ENCODE measurements at regions not wholly inside any gene's neighbourhood (a gene's known extent, or its start where the extent isn't known, plus 50 kb on each side); places are given as distances from the start of the nearest gene placed in this dataset.

DNA sequence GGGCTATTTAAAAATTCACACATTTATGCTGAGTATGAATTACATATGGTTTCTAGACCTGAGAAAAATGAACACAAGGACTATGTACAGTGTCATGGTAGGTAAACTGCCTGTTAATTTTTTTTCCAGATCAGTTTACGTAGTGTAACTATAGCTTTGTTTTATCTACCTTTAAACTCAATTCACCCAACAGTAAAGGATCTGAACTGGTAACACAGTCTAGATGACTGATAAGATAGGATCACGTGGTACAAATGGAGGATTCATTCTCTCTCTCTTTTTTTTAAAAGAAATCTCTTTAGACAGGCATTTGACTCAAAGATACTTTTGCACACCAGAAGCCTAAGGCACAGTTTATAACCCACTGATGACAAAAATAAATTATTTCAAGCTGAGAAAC lies 130.8 kb upstream of the ATP2B1 start:
- 52 to 63% methylated on average over 2 of the region's 2 CpGs for WGBS, 2 donors (ENCODE audit: low coverage in 1 of 2)
- in situ Hi-C loops (cut with MboI; ENCODE audit: low pct_ligation_motif_present in 1 of 4, low pct_unique_long_range_greater_than_20kb in 1 of 4, low sequenced_read_pairs in 3 of 4), result no loop called here

DNA sequence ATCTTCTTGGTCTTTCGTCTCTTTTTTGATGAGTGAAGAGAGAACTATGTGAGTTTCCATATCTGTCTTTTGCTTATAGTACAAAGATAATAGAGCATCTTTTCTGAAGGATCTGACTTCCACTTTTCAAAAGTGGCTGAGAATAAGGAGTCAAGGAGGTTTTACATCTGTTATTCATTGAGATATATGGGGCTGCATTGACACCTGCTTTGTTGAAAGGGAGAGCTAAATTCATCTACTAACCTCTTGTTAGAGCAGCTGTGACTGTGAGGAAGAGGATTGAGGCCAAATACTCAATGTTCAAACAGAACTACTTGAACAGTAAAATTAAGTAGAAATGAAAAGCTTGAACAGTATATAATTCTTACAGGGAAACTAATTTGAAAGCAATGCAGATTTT lies 130.2 kb upstream of the ATP2B1 start:
- WGBS, 2 donors (ENCODE audit: low coverage in 1 of 2), result 71 to 84% methylated on average over 1 of the region's 1 CpG
- TF ChIP-seq POLR2A (IDR thresholded peaks at IDR 0.05), result no peak
- TF ChIP-seq EP300 (IDR thresholded peaks at IDR 0.05; ENCODE audit: low read depth), result no peak
- TF ChIP-seq POLR2AphosphoS5 (IDR thresholded peaks at IDR 0.05), result no peak
- TF ChIP-seq, protein P1, sequence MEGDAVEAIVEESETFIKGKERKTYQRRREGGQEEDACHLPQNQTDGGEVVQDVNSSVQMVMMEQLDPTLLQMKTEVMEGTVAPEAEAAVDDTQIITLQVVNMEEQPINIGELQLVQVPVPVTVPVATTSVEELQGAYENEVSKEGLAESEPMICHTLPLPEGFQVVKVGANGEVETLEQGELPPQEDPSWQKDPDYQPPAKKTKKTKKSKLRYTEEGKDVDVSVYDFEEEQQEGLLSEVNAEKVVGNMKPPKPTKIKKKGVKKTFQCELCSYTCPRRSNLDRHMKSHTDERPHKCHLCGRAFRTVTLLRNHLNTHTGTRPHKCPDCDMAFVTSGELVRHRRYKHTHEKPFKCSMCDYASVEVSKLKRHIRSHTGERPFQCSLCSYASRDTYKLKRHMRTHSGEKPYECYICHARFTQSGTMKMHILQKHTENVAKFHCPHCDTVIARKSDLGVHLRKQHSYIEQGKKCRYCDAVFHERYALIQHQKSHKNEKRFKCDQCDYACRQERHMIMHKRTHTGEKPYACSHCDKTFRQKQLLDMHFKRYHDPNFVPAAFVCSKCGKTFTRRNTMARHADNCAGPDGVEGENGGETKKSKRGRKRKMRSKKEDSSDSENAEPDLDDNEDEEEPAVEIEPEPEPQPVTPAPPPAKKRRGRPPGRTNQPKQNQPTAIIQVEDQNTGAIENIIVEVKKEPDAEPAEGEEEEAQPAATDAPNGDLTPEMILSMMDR (IDR thresholded peaks at IDR 0.05), result no peak
- DNase-seq, result no peak
- H3K9me3 ChIP-seq, result no peaks in the 10 kb centered on the region
- H3K36me3 ChIP-seq, result no peaks in the 10 kb centered on the region
- no peaks in the 10 kb centered on the region for H3K27me3 ChIP-seq
- no peak overlapping the region for H3K27ac ChIP-seq
- in situ Hi-C loops (cut with MboI; ENCODE audit: low pct_ligation_motif_present in 1 of 4, low pct_unique_long_range_greater_than_20kb in 1 of 4, low sequenced_read_pairs in 3 of 4), result no loop called here
- no peaks in the 10 kb centered on the region for H3K4me1 ChIP-seq
- intact Hi-C loops (cut with DNase I; ENCODE audit: low total_unique reads), result no loop called here
- H3K4me3 ChIP-seq, result no peak overlapping the region

More for the DNA sequence above, 130.8 kb upstream of the ATP2B1 start:
- Histone ChIP-seq H3K9me3 (no peaks in the 10 kb centered on the region), H3K27me3 (no peaks in the 10 kb centered on the region), H3K4me1 (no peaks in the 10 kb centered on the region), H3K27ac (no peak overlapping the region), H3K4me3 (no peak overlapping the region), H3K36me3 (no peaks in the 10 kb centered on the region)
- TF ChIP-seq POLR2AphosphoS5 (IDR thresholded peaks at IDR 0.05), result no peak
- no peak for TF ChIP-seq EP300 (IDR thresholded peaks at IDR 0.05; ENCODE audit: low read depth)
- TF ChIP-seq, protein P1 (IDR thresholded peaks at IDR 0.05), result no peak
- intact Hi-C loops (cut with DNase I; ENCODE audit: low total_unique reads), result no loop called here
- DNase-seq, result no peak

DNA sequence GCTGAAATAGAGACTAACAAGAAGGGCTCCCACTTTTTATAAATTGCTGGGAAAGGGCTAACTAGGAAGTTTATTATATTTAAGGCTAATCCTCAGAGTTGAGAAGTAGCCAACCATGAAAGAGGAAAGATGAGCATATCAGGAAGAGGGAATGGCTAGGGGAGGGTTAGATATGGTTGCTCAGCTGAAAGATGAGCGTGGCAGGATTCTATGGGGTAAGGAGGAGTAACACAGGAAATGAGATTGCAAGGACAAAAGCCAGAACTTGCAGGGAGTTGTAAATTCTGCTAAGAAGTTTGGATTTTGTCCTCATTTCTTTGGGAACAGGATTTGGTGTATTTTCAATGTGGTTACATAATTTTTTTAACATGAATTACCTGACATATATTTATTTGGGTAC lies 127.4 kb upstream of the ATP2B1 start:
- Histone ChIP-seq H3K27ac (no peak overlapping the region), H3K36me3 (no peaks in the 10 kb centered on the region), H3K9me3 (no peaks in the 10 kb centered on the region), H3K4me3 (no peak overlapping the region), H3K4me1 (no peaks in the 10 kb centered on the region), H3K27me3 (no peaks in the 10 kb centered on the region)
- intact Hi-C loops (cut with DNase I; ENCODE audit: low total_unique reads), result no loop called here
- TF ChIP-seq POLR2AphosphoS5 (IDR thresholded peaks at IDR 0.05) (no peak), POLR2A (IDR thresholded peaks at IDR 0.05) (no peak), EP300 (IDR thresholded peaks at IDR 0.05; ENCODE audit: low read depth) (no peak)
- TF ChIP-seq, protein P1 (IDR thresholded peaks at IDR 0.05), result no peak
- in situ Hi-C loops (cut with MboI; ENCODE audit: low pct_ligation_motif_present in 1 of 4, low pct_unique_long_range_greater_than_20kb in 1 of 4, low sequenced_read_pairs in 3 of 4), result no loop called here
- no peak for DNase-seq
- WGBS, 2 donors (ENCODE audit: low coverage in 1 of 2), result 63 to 84% methylated on average over 1 of the region's 1 CpG

DNA sequence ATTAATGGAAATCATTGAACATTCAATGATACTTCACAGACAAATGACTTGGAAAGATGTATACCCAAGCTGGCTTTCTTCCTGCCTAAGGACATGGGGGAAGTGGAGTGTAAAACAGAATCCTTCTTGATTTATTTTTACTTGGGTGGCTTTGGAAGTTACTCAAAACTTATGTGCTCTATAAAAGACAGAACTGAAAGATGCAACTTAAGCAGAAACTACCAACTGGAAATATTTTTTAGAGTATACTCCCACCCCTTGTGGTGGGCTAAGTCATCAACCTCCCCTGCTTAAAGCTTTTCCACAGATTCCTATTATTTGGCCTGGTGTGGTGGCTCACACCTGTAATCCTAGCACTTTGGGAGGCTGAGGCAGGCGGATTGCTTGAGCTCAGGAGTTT lies 126.0 kb upstream of the ATP2B1 start:
- Histone ChIP-seq H3K4me1 (no peaks in the 10 kb centered on the region), H3K27me3 (no peaks in the 10 kb centered on the region), H3K4me3 (no peak overlapping the region), H3K36me3 (no peaks in the 10 kb centered on the region), H3K9me3 (no peaks in the 10 kb centered on the region), H3K27ac (no peak overlapping the region)
- TF ChIP-seq EP300 (IDR thresholded peaks at IDR 0.05; ENCODE audit: low read depth), result no peak
- in situ Hi-C loops (cut with MboI; ENCODE audit: low pct_ligation_motif_present in 1 of 4, low pct_unique_long_range_greater_than_20kb in 1 of 4, low sequenced_read_pairs in 3 of 4) (no loop called here), intact Hi-C loops (cut with DNase I; ENCODE audit: low total_unique reads) (no loop called here)
- 93% methylated on average over 1 of the region's 1 CpG; no CpG with 5 or more reads in 1 of the 2 donors for WGBS, 2 donors (ENCODE audit: low coverage in 1 of 2)
- no peak for DNase-seq

Data from transverse colon (tissue), 4 donors.